ENCODE measurements at regions not wholly inside any gene's neighbourhood (a gene's known extent, or its start where the extent isn't known, plus 50 kb on each side); places are given as distances from the start of the nearest gene placed in this dataset.

- no peak for TF ChIP-seq POLR2A (IDR thresholded peaks at IDR 0.05)
- TF ChIP-seq CTCF (IDR thresholded peaks at IDR 0.05 in 4 of 5, conservative IDR thresholded peaks at IDR 0.05 in 1 of 5) = no peak
Observed at GRCh38 chr16:6714510-6714909, 618.1 kb upstream of the RBFOX1 start.
